H1 (cell line): ENCODE measurements at regions not wholly inside any gene's neighbourhood (a gene's known extent, or its start where the extent isn't known, plus 50 kb on each side); places are given as distances from the start of the nearest gene placed in this dataset.

Experiments used
- CTCF ChIA-PET: fragments of 300-600 bp; sonication (Branson Sonifier 250); formaldehyde crosslinking; loops from one replicate; lab custom pipeline; 2021; ENCODE audit not compliant: partially characterized antibody; lab: Charles Lee
- POLR2A ChIA-PET: fragments of 300-600 bp; sonication (Branson Sonifier 250); formaldehyde crosslinking; loops from one replicate; lab custom pipeline; 2021; ENCODE audit warnings: inconsistent platforms; ENCODE audit not compliant: partially characterized antibody; lab: Charles Lee
- DNase-seq, 2 experiments: peaks; one replicate each; pipeline versions ENCODE4 v3.0.0 to v3.0.0-alpha.2; 2010 to 2022; ENCODE audit warnings: low spot score in 2 of 2, low read depth in 1 of 2, mixed read lengths in 1 of 2
- FAIRE-seq: peaks from 2 replicates; lab custom pipeline; 2011; peaks lifted over from hg19 to GRCh38; lab: Jason Lieb, UNC
- H2AFZ ChIP-seq: 2 replicates; pipeline ENCODE4 v1.8.1; 2012; ENCODE audit warnings: low read length, inconsistent platforms
- H2AK5ac ChIP-seq: 2 replicates; pipeline ENCODE4 v1.6.1; 2013; ENCODE audit warnings: low read depth, low read length
- H2BK120ac ChIP-seq: replicated peaks from 2 replicates; pipeline ENCODE3; 2013; ENCODE audit warnings: low read depth, low read length, inconsistent platforms
- H2BK12ac ChIP-seq: 2 replicates; pipeline ENCODE4 v1.6.1; 2013; ENCODE audit warnings: low read depth, low read length
- H2BK15ac ChIP-seq: 2 replicates; pipeline ENCODE4 v1.6.1; 2013; ENCODE audit warnings: low read length
- H2BK20ac ChIP-seq: 2 replicates; pipeline ENCODE4 v1.6.1; 2013; ENCODE audit warnings: low read length
- H2BK5ac ChIP-seq: 2 replicates; pipeline ENCODE4 v1.6.1; 2013; ENCODE audit warnings: low read depth, low read length
- H3K14ac ChIP-seq: 2 replicates; pipeline ENCODE4 v1.6.1; 2013; ENCODE audit warnings: inconsistent platforms; ENCODE audit not compliant: insufficient read length
- H3K18ac ChIP-seq: 2 replicates; pipeline ENCODE4 v1.6.1; 2013; ENCODE audit warnings: low read length; ENCODE audit errors: extremely low read depth
- H3K23ac ChIP-seq: 2 replicates; pipeline ENCODE4 v1.6.1; 2013; ENCODE audit warnings: inconsistent platforms; ENCODE audit not compliant: insufficient read length
- H3K23me2 ChIP-seq: 2 replicates; pipeline ENCODE4 v1.6.1; 2013; ENCODE audit warnings: low read depth, low read length
- H3K27ac ChIP-seq: 2 replicates; pipeline ENCODE4 v1.6.1; 2011; ENCODE audit warnings: low read depth, low read length, inconsistent platforms
- H3K27me3 ChIP-seq, 4 experiments: replicated peaks in 1 of 4; 1 replicate in 1 of 4; 2 replicates in 3 of 4; pipeline versions ENCODE4 v1.6.1 to v1.8.1; 2011 to 2013; ENCODE audit warnings: low read length in 3 of 4, mild to moderate bottlenecking in 3 of 4, inconsistent platforms in 2 of 4, mixed read lengths in 2 of 4, moderate library complexity in 1 of 4; ENCODE audit not compliant: control insufficient read depth in 3 of 4, insufficient read depth in 3 of 4; ENCODE audit errors: extremely low read depth in 1 of 4
- H3K36me3 ChIP-seq, 4 experiments: 2 replicates each; pipeline versions ENCODE4 v1.6.1 to v1.8.1; 2011 to 2013; ENCODE audit warnings: mild to moderate bottlenecking in 4 of 4, low read length in 3 of 4, moderate library complexity in 2 of 4, control low read depth in 1 of 4, inconsistent platforms in 1 of 4; ENCODE audit not compliant: insufficient read depth in 4 of 4, control insufficient read depth in 2 of 4
- H3K4ac ChIP-seq: replicated peaks from 2 replicates; pipeline ENCODE3; 2013; ENCODE audit warnings: low read length, low read depth, mixed read lengths, inconsistent platforms; ENCODE audit not compliant: insufficient read length
- H3K4me1 ChIP-seq, 4 experiments: replicated peaks in 1 of 4; 1 replicate in 1 of 4; 2 replicates in 3 of 4; pipeline versions ENCODE4 v1.6.1 to v1.8.1; 2011 to 2013; ENCODE audit warnings: low read length in 3 of 4, inconsistent platforms in 2 of 4, mixed read lengths in 1 of 4; ENCODE audit not compliant: insufficient read depth in 4 of 4, control insufficient read depth in 3 of 4
- H3K4me2 ChIP-seq, 2 experiments: 2 replicates each; pipeline versions ENCODE4 v1.6.1 to v1.8.1; 2011 to 2013; ENCODE audit warnings: low read depth in 2 of 2, low read length in 2 of 2, control low read depth in 1 of 2, inconsistent platforms in 1 of 2, mild to moderate bottlenecking in 1 of 2; ENCODE audit not compliant: insufficient read depth in 1 of 2
- H3K4me3 ChIP-seq, 4 experiments: fragments of 200-600, 300-600 bp in 1 of 4; sonication (generic), shearing (Covaris generic), sonication (Bioruptor Twin) in 1 of 4; 2 replicates each; pipeline versions ENCODE4 v1.5.1 to v1.8.1; 2011 to 2016; ENCODE audit warnings: low read length in 4 of 4, low read depth in 3 of 4, control low read depth in 2 of 4, inconsistent platforms in 2 of 4, mild to moderate bottlenecking in 2 of 4, mixed read lengths in 1 of 4, moderate library complexity in 1 of 4; ENCODE audit not compliant: insufficient read depth in 2 of 4; ENCODE audit errors: extremely low read depth in 1 of 4
- H3K56ac ChIP-seq: replicated peaks from 2 replicates; pipeline ENCODE3; 2013; ENCODE audit warnings: low read depth, mild to moderate bottlenecking, mixed read lengths, low read length, inconsistent platforms; ENCODE audit not compliant: insufficient read length
- H3K79me1 ChIP-seq: 2 replicates; pipeline ENCODE4 v1.6.1; 2013; ENCODE audit warnings: low read depth, low read length, control low read depth
- H3K79me2 ChIP-seq, 2 experiments: 2 replicates each; pipeline versions ENCODE4 v1.6.1 to v1.8.1; 2012 to 2013; ENCODE audit warnings: low read length in 2 of 2, mild to moderate bottlenecking in 2 of 2, inconsistent platforms in 1 of 2; ENCODE audit not compliant: insufficient read depth in 2 of 2, control insufficient read depth in 1 of 2
- H3K9ac ChIP-seq, 4 experiments: replicated peaks in 1 of 4; 1 replicate in 1 of 4; 2 replicates in 3 of 4; pipeline versions ENCODE4 v1.6.1 to v1.8.1; 2011 to 2013; ENCODE audit warnings: low read depth in 3 of 4, low read length in 3 of 4, control low read depth in 2 of 4, mild to moderate bottlenecking in 2 of 4, moderate library complexity in 2 of 4, inconsistent platforms in 1 of 4; ENCODE audit errors: extremely low read depth in 1 of 4
- H3K9me3 ChIP-seq, 2 experiments: 2 replicates each; pipeline versions ENCODE4 v1.6.1 to v1.8.1; 2012 to 2013; ENCODE audit warnings: mild to moderate bottlenecking in 2 of 2, moderate library complexity in 2 of 2, control low read depth in 1 of 2, inconsistent platforms in 1 of 2, low read depth in 1 of 2, low read length in 1 of 2, mixed read lengths in 1 of 2; ENCODE audit not compliant: insufficient read depth in 2 of 2
- H4K20me1 ChIP-seq, 2 experiments: replicated peaks in 1 of 2; 2 replicates each; pipeline versions ENCODE3 to v1.8.1; 2011 to 2013; ENCODE audit warnings: inconsistent platforms in 2 of 2, low read length in 2 of 2, mild to moderate bottlenecking in 1 of 2; ENCODE audit not compliant: insufficient read depth in 2 of 2, control insufficient read depth in 1 of 2
- H4K5ac ChIP-seq: 2 replicates; pipeline ENCODE4 v1.6.1; 2013; ENCODE audit warnings: low read length, low read depth, mixed read lengths, inconsistent platforms; ENCODE audit not compliant: insufficient read length
- H4K8ac ChIP-seq: 2 replicates; pipeline ENCODE4 v1.8.0; 2013; ENCODE audit warnings: mild to moderate bottlenecking, moderate library complexity, low read length, inconsistent platforms; ENCODE audit not compliant: insufficient read depth; ENCODE audit errors: extremely low read depth
- H4K91ac ChIP-seq: replicated peaks from 2 replicates; pipeline ENCODE3; 2013; ENCODE audit warnings: low read length, mixed read lengths, inconsistent platforms; ENCODE audit not compliant: insufficient read length
- CBX5 ChIP-seq: fragments of 300-800, 300-1000 bp; sonication (generic); IDR thresholded peaks from 2 replicates; pipeline ENCODE4 v1.7.1; 2016; ENCODE audit warnings: antibody characterized with exemption, low read length, low read depth
- CHD2 ChIP-seq: IDR thresholded peaks from 2 replicates; pipeline ENCODE4 v1.6.1; 2012; ENCODE audit warnings: low read length, improper control_type of control experiment
- EP300 ChIP-seq, 2 experiments: IDR thresholded peaks; 1 replicate in 1 of 2; 2 replicates in 1 of 2; pipeline ENCODE4 v1.6.1; 2011 to 2012; ENCODE audit warnings: low read depth in 2 of 2, low read length in 2 of 2, mild to moderate bottlenecking in 2 of 2, borderline replicate concordance in 1 of 2, inconsistent platforms in 1 of 2, moderate library complexity in 1 of 2
- KDM1A ChIP-seq: fragments of 200-600, 300-600 bp; sonication (generic); IDR thresholded peaks from 2 replicates; pipeline ENCODE4 v1.7.1; 2016; ENCODE audit warnings: mild to moderate bottlenecking, low read length, borderline replicate concordance
- POLR2A ChIP-seq, 2 experiments: IDR thresholded peaks; 1 replicate in 1 of 2; 2 replicates in 1 of 2; pipeline ENCODE4 v1.6.1; 2011; ENCODE audit warnings: low read depth in 2 of 2, low read length in 2 of 2, mild to moderate bottlenecking in 2 of 2; ENCODE audit errors: control extremely low read depth in 1 of 2
- RXRA ChIP-seq: IDR thresholded peaks from 2 replicates; pipeline ENCODE4 v1.6.1; 2011; ENCODE audit warnings: low read depth, mild to moderate bottlenecking, low read length, moderate library complexity; ENCODE audit not compliant: insufficient read depth
- SP1 ChIP-seq: IDR thresholded peaks from 2 replicates; pipeline ENCODE4 v1.6.1; 2011; ENCODE audit warnings: low read depth, low read length
- SP4 ChIP-seq: IDR thresholded peaks from 2 replicates; pipeline ENCODE4 v1.6.1; 2012; ENCODE audit warnings: low read length, inconsistent platforms
- TEAD4 ChIP-seq: IDR thresholded peaks from 2 replicates; pipeline ENCODE4 v1.6.1; 2012; ENCODE audit warnings: low read depth, low read length, inconsistent platforms, mixed read lengths
- WGBS, 2 experiments: shearing (Covaris generic) in 1 of 2; methylation state at CpG; one replicate each; pipeline versions ENCODE4 v1.1.6 to v1.1.7; 2013 to 2015; ENCODE audit warnings: low lambda C conversion rate in 2 of 2, mixed read lengths in 2 of 2, inconsistent platforms in 1 of 2, low coverage in 1 of 2, missing lambda C conversion rate in 1 of 2; ENCODE audit not compliant: insufficient replicate concordance in 2 of 2, insufficient coverage in 1 of 2, insufficient read length in 1 of 2; ENCODE audit errors: extremely low coverage in 1 of 2, missing lambda C conversion rate in 1 of 2; 5-methylcytosine and 5-hydroxymethylcytosine counted together
- TF ChIP-seq, protein P1 (sequence below): IDR thresholded peaks from 2 replicates; pipeline ENCODE4 v1.6.1; 2012; ENCODE audit warnings: inconsistent platforms

DNA sequence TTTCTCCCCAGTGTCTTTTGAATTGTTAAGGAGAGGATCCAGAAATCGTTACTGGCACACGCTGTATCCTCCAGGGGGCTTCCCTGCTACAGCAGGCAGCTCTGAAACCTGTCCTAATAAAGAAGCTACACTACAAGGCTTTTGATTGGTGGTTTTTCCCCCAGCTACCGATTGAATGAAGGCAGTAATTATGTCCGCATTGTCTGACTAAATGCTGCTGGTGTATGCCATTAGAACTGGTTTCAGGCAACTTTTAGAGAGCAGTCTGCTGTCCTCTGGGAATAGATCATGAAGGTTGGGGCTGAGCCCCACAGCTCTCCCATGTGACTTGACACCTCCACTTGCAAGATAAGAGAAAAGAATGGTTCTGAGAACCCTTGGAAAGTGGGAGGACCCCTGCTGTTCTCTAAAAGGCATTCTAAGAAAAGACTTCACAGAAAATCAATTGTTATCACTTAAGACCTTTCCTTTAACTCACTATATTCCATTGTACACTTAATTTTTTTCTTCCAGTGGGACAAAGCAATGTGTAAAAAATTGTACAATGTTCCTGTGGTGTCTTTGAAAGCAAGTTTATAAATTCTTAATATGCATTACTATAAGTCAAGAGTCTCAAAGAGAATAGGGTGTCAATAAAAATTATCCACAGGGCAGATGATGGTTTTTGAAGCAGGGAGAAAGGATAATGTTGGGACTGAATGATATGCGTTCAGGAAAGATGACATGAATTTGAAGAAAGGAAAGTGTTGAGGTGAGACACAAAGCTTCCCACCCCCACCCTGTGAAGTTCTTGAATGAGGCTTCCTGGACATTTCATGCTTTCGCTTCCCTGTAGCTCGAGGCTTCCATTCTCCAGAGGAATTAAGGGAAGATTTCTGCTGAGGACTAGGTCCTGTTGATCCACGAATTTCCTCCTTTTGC is 53.0 kb upstream of the DAZL start:
- no peak overlapping the region for H2AFZ ChIP-seq
- peak overlapping the region; percentile 85 for H4K5ac ChIP-seq
- H3K18ac ChIP-seq, result peak overlapping the region; percentile 84
- H2BK12ac ChIP-seq, result peak overlapping the region; percentile 96
- H3K27ac ChIP-seq, result peak overlapping the region; percentile 80; the same call in 1 of the 2 replicates
- DNase-seq (no peak), FAIRE-seq (peak; percentile 91)
- no peak overlapping the region for H2BK15ac ChIP-seq
- H3K79me2 ChIP-seq, result peaks cover 0 to 17% of the 10 kb centered on the region in 2 experiments; a peak in 3 of 4 replicates
- H3K9me3 ChIP-seq, result peaks cover 3 to 15% of the 10 kb centered on the region in 2 experiments; a peak in 2 of 4 replicates
- peak overlapping the region; percentile 88 for H2BK120ac ChIP-seq
- H4K91ac ChIP-seq, result peak overlapping the region; percentile 45
- peak overlapping the region; percentile 5 for H3K56ac ChIP-seq
- H3K27me3 ChIP-seq, result no peaks in the 10 kb centered on the region
- H3K4me1 ChIP-seq, result peaks cover 6 to 28% (median 12%) of the 10 kb centered on the region in 4 experiments; a peak in 6 of 7 replicates
- WGBS, 2 experiments, result 30% methylated on average over 8 of the region's 8 CpGs; no CpG with 5 or more reads in 1 of the 2 experiments
- H4K20me1 ChIP-seq, result no peaks in the 10 kb centered on the region
- peaks cover 0 to 23% (median 9%) of the 10 kb centered on the region in 4 experiments; a peak in 4 of 8 replicates for H3K36me3 ChIP-seq
- H2AK5ac ChIP-seq, result peak overlapping the region; percentile 85; the same call in 1 of the 2 replicates
- ChIA-PET CTCF (interaction anchor here (0.6 to 2.0 kb wide), 16 partner anchors 9 to 476 kb away, joined by 3 to 5 read pairs (median 4); no protein-coding TSS in a partner anchor), POLR2A (interaction anchor here (0.6 to 4.1 kb wide), 11 partner anchors 13 to 131 kb away, joined by 3 to 30 read pairs (median 5); no protein-coding TSS in a partner anchor)
- H3K4ac ChIP-seq, result peak overlapping the region; percentile 82
- H3K14ac ChIP-seq, result no peak overlapping the region
- no peak overlapping the region for H3K9ac ChIP-seq
- no peak overlapping the region for H3K23ac ChIP-seq
- peak overlapping the region; percentile 90 for H2BK20ac ChIP-seq
- no peak overlapping the region for H4K8ac ChIP-seq
- no peaks in the 10 kb centered on the region for H3K23me2 ChIP-seq
- H3K4me2 ChIP-seq, result peak overlapping the region; percentile 18 to 36; a peak in 2 of 4 replicates
- H3K79me1 ChIP-seq, result no peaks in the 10 kb centered on the region
- H3K4me3 ChIP-seq, result peak overlapping the region in 1 of 4 experiments; percentile 28; a peak in 1 of 8 replicates
- H2BK5ac ChIP-seq, result peak overlapping the region; percentile 81; the same call in 1 of the 2 replicates
- TF ChIP-seq CBX5, result no peak
- no peak for TF ChIP-seq KDM1A
- TF ChIP-seq, protein P1, sequence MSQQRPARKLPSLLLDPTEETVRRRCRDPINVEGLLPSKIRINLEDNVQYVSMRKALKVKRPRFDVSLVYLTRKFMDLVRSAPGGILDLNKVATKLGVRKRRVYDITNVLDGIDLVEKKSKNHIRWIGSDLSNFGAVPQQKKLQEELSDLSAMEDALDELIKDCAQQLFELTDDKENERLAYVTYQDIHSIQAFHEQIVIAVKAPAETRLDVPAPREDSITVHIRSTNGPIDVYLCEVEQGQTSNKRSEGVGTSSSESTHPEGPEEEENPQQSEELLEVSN, result peak; percentile 80
- no peak for TF ChIP-seq TEAD4
- TF ChIP-seq SP1, result no peak
- TF ChIP-seq POLR2A (IDR thresholded peaks at IDR 0.05; ENCODE audit: control extremely low read depth in 1 of 2, low read depth in 2 of 2, low read length in 2 of 2), result 0 out of 3 replicates have a peak, but pooled peaks of 1 of the 2 experiments have one; percentile 21
- no peak for TF ChIP-seq CHD2
- peak; percentile 72; the same call in 1 of the 2 replicates for TF ChIP-seq SP4
- TF ChIP-seq RXRA, result no peak
- peak in 1 of 2 experiments; percentile 57; a peak in 1 of 3 replicates for TF ChIP-seq EP300 (IDR thresholded peaks at IDR 0.05; ENCODE audit: borderline replicate concordance in 1 of 2, low read depth in 2 of 2, low read length in 2 of 2)
